Neural cell (in vitro differentiated cells): ENCODE measurements at regions not wholly inside any gene's neighbourhood (a gene's known extent, or its start where the extent isn't known, plus 50 kb on each side); places are given as distances from the start of the nearest gene placed in this dataset.

Source experiments
- CTCF ChIP-seq: fragments of 450-650 bp; IDR thresholded peaks from 2 replicates; pipeline ENCODE4 v1.5.1; 2014; ENCODE audit warnings: antibody characterized with exemption, mild to moderate bottlenecking, moderate library complexity; ENCODE audit not compliant: poor library complexity, severe bottlenecking
- EP300 ChIP-seq: fragments of 450-650 bp; conservative IDR thresholded peaks from 2 replicates; pipeline ENCODE4 v1.6.1; 2014; ENCODE audit warnings: antibody characterized with exemption, mild to moderate bottlenecking, moderate library complexity; ENCODE audit not compliant: poor library complexity, severe bottlenecking
- EZH2 ChIP-seq: fragments of 200-600, 300-800 bp; shearing (Covaris generic), sonication (generic); IDR thresholded peaks from 2 replicates; pipeline ENCODE4 v1.6.1; 2014; ENCODE audit warnings: antibody characterized with exemption, low read length, borderline replicate concordance, mild to moderate bottlenecking; ENCODE audit not compliant: insufficient read depth, poor library complexity, severe bottlenecking
- POLR2AphosphoS5 ChIP-seq: IDR thresholded peaks from 2 replicates; pipeline ENCODE4 v1.6.1; 2012
- REST ChIP-seq: IDR thresholded peaks from 2 replicates; pipeline ENCODE4 v1.6.1; 2012; ENCODE audit warnings: borderline replicate concordance
- SMC3 ChIP-seq: fragments of 450-650 bp; conservative IDR thresholded peaks from 2 replicates; pipeline ENCODE4 v1.6.1; 2014; ENCODE audit warnings: antibody characterized with exemption, mild to moderate bottlenecking, moderate library complexity; ENCODE audit not compliant: poor library complexity

- TF ChIP-seq CTCF = no peak
- no peak for TF ChIP-seq REST
- TF ChIP-seq SMC3 = no peak
- no peak for TF ChIP-seq EP300
- TF ChIP-seq EZH2 = no peak
- no peak for TF ChIP-seq POLR2AphosphoS5
Observed at GRCh38 chr20:43863330-43863729, 51.3 kb upstream of the TOX2 start.
